ENCODE measurements at regions not wholly inside any gene's neighbourhood (a gene's known extent, or its start where the extent isn't known, plus 50 kb on each side); places are given as distances from the start of the nearest gene placed in this dataset.

DNA sequence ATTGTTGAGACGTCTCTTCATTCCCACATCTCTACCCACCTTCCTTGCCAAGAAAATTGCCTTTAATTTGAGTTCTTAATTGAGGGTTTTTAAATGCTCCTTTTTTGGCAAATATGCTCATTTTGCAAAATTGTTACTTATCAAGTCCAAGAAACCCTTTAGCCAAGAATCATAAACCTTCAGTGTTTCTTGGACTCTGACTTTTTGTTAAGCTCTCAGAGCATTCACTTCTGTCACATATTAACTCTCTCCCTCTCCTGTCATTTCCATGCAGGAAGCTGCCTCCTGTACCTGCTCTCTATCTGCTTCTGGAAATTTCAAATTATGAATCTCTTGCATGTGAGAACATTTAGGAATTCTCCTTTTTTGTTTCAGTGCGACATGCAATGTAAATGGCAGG, 100.0 kb upstream of the PIEZO2 start:
- intact Hi-C loops (cut with micrococcal nuclease), result no loop called here
- no peak for DNase-seq (ENCODE audit: low spot score)
- H3K27ac Mint-ChIP-seq, result no peak overlapping the region

DNA sequence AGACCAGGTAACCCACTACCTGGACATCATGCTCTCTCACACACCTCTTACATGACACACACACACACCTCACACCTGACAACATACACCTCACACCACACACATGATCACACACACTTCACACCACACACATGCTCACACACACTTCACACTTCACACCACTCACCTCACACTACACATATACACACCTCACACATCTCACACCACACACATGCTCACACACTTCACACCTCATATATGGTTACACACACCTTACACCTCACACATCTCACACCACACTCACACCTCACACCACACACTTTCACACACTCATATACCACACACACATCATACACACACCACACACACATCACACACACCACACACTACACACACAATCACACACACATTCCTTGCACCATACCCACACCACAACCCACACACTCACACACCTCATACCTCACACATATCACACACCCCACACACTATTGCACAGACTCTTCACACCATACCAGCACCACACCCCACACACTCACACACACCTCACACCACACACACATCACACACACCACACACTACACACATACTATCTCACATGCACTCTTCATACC, 98.1 kb upstream of the PIEZO2 start:
- Mint-ChIP-seq H3K27ac (no peak overlapping the region), H3K4me3 (no peak overlapping the region), H3K36me3 (ENCODE audit: low read depth) (no peaks in the 10 kb centered on the region), H3K4me1 (ENCODE audit: low read depth) (no peaks in the 10 kb centered on the region), H3K27me3 (ENCODE audit: insufficient read depth) (no peaks in the 10 kb centered on the region), H3K9me3 (peaks cover 3% of the 10 kb centered on the region)
- no peak for DNase-seq (ENCODE audit: low spot score)
- intact Hi-C loops (cut with micrococcal nuclease), result no loop called here

More for the DNA sequence above, 100.0 kb upstream of the PIEZO2 start:
- H3K4me3 Mint-ChIP-seq, result no peak overlapping the region
- H3K27me3 Mint-ChIP-seq (ENCODE audit: insufficient read depth), result no peaks in the 10 kb centered on the region
- H3K4me1 Mint-ChIP-seq (ENCODE audit: low read depth), result no peaks in the 10 kb centered on the region
- no peaks in the 10 kb centered on the region for H3K36me3 Mint-ChIP-seq (ENCODE audit: low read depth)
- H3K9me3 Mint-ChIP-seq, result peaks cover 3% of the 10 kb centered on the region

DNA sequence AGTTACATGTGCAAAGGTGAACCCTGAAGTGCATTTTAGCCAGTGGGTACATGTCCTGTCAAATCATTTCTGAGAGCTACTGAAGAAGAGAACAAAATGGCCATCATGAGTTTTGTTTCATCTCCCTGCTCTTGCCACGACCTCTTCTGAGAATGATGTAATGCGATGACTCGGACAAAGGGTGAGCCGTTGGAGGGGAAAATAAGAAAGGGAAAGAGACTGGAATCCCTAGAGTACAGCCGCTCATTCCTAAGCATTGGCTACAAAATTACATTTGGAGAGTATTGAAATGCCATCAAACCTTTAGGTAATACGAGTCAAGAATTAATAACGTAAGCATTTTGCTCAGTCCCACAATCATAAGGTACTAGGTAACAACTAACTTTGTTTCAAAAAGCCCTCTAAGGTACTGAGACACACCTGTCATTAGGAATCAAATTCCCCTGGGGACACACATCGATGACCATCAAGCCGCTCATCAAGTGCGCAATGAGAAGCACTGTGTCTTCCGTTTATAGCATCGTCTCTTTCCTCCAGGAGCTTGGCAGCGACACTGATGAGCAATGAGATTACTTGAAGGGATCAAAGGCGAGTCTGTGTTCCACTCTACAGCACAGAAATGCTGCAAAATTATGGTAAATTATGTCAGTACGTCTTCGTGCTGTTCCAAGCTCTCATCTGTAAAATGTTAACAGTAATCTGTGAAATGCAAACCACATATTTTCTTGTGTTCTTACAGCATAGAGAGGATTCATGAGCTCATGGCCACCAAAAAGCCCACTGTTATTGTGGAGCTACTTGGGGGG, 97.3 kb upstream of the PIEZO2 start:
- Mint-ChIP-seq H3K36me3 (ENCODE audit: low read depth) (no peaks in the 10 kb centered on the region), H3K4me1 (ENCODE audit: low read depth) (no peaks in the 10 kb centered on the region), H3K27me3 (ENCODE audit: insufficient read depth) (no peaks in the 10 kb centered on the region)

DNA sequence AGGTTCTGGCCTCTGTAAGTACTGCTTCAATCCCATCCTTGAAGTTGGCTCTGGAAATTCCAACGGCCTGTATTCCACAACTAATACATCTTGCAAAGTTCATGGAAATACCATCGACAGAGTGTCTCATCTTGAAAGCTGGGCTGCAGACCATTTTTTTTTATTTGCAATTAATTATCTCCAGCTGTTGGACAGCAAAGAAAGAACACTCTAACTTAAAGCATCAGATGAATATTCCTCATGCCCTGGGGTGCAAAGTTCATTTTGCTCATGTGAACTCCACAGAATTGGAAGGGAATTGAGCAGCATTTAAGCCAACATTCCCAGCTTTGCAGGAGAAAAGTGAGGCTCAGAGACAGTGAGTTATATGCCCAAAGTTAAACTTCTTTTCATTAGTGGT, 96.5 kb upstream of the PIEZO2 start:
- H3K4me1 Mint-ChIP-seq (ENCODE audit: low read depth), result no peaks in the 10 kb centered on the region
- intact Hi-C loops (cut with micrococcal nuclease), result no loop called here

More for the DNA sequence above, 97.3 kb upstream of the PIEZO2 start:
- no peak for DNase-seq (ENCODE audit: low spot score)
- H3K9me3 Mint-ChIP-seq, result no peaks in the 10 kb centered on the region
- no peak overlapping the region for H3K4me3 Mint-ChIP-seq
- intact Hi-C loops (cut with micrococcal nuclease), result no loop called here
- no peak overlapping the region for H3K27ac Mint-ChIP-seq

DNA sequence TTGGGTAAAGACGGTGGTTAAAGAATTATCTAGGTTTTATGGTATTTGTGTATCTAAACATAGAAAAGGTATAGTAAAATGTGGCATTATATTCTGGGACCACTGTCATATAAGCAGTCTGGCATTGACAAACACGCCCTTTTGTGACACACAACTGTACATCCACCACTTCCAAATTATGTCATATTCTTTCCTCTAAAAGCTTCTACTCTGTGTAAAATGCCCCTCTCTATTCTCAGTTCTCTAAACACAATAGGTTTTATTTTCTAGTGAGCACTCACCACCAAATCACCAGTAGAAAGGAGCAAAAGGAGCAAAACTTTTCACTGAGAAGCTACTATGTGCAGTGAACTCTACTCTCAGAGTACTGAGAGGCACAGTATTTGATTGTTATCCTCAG, 88.1 kb upstream of the PIEZO2 start:
- H3K4me3 Mint-ChIP-seq, result no peak overlapping the region
- H3K27ac Mint-ChIP-seq, result no peak overlapping the region
- no peaks in the 10 kb centered on the region for H3K9me3 Mint-ChIP-seq
- no peaks in the 10 kb centered on the region for H3K27me3 Mint-ChIP-seq (ENCODE audit: insufficient read depth)
- H3K36me3 Mint-ChIP-seq (ENCODE audit: low read depth), result no peaks in the 10 kb centered on the region
- intact Hi-C loops (cut with micrococcal nuclease), result loop anchor here (10.0 kb wide), 1 partner anchor 763 kb away; no protein-coding TSS in a partner anchor
- H3K4me1 Mint-ChIP-seq (ENCODE audit: low read depth), result no peaks in the 10 kb centered on the region
- DNase-seq (ENCODE audit: low spot score), result no peak

More for the DNA sequence above, 96.5 kb upstream of the PIEZO2 start:
- no peak for DNase-seq (ENCODE audit: low spot score)
- Mint-ChIP-seq H3K27me3 (ENCODE audit: insufficient read depth) (no peaks in the 10 kb centered on the region), H3K27ac (no peak overlapping the region), H3K9me3 (no peaks in the 10 kb centered on the region), H3K4me3 (no peak overlapping the region), H3K36me3 (ENCODE audit: low read depth) (no peaks in the 10 kb centered on the region)

DNA sequence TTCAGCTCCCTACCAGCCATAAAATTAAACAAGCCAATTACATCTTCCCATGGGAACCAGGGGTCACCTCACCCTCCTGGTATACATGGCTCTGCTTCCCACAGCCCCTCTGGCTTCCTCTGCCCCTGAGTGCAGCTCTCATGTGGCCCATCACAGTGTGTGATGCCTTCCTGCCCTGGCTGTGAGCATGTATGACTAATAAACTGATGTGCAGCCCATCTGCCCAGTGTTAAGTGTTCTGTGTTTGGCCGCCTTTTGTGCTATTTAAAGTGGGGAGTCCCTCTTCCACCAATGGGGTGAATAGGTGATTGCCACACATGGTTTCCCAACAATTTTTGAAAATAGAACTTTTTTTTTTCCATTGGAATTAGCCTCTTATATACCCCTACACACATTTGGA, 87.7 kb upstream of the PIEZO2 start:
- Mint-ChIP-seq H3K36me3 (ENCODE audit: low read depth) (no peaks in the 10 kb centered on the region), H3K9me3 (no peaks in the 10 kb centered on the region), H3K27ac (no peak overlapping the region), H3K27me3 (ENCODE audit: insufficient read depth) (no peaks in the 10 kb centered on the region), H3K4me1 (ENCODE audit: low read depth) (no peaks in the 10 kb centered on the region), H3K4me3 (no peak overlapping the region)
- intact Hi-C loops (cut with micrococcal nuclease), result loop anchor here (10.0 kb wide), 1 partner anchor 762 kb away; no protein-coding TSS in a partner anchor
- DNase-seq (ENCODE audit: low spot score), result no peak

DNA sequence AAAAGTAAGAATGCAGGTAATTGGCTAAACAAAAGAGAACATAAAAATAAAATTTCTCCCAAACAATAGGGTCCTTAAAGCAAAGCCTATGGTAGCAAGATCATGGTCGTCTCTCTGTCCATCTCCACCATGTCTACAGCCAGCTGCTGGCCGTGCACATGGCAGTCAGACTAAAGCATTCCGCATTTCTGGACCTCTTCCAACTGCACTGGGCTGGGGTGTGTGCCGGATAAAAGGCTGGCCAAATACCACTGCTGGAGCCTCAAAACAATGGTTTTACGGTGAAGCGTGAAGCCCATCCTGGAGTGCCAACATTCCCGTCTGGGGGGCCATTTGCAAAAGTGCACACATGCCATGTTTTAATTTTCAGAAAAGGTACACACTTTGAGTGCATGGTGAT, 74.8 kb upstream of the PIEZO2 start:
- H3K27ac Mint-ChIP-seq, result no peak overlapping the region
- no peaks in the 10 kb centered on the region for H3K36me3 Mint-ChIP-seq (ENCODE audit: low read depth)
- intact Hi-C loops (cut with micrococcal nuclease), result no loop called here
- H3K9me3 Mint-ChIP-seq, result no peaks in the 10 kb centered on the region
- H3K27me3 Mint-ChIP-seq (ENCODE audit: insufficient read depth), result no peaks in the 10 kb centered on the region
- H3K4me3 Mint-ChIP-seq, result no peak overlapping the region
- no peaks in the 10 kb centered on the region for H3K4me1 Mint-ChIP-seq (ENCODE audit: low read depth)
- DNase-seq (ENCODE audit: low spot score), result no peak

DNA sequence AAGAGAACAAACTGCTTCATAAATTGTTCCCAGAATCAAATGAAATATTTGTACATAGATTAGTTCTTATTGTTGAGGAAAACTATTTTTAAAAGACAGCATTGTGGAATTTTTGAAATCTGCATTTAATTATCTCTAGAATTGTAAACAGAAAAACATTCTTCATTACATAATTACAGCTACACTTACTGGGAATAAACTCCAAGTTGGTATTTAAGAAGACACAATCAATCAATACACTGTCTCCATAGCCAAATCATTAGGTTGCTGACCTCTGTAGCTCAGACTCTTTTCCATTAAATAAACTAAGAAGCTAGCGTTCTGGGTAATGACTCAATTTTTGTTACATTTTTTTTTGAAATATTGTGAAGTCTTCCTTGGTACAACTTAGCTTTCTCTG, 70.2 kb upstream of the PIEZO2 start:
- DNase-seq (ENCODE audit: low spot score), result no peak
- Mint-ChIP-seq H3K9me3 (no peaks in the 10 kb centered on the region), H3K36me3 (ENCODE audit: low read depth) (no peaks in the 10 kb centered on the region), H3K27ac (no peak overlapping the region), H3K27me3 (ENCODE audit: insufficient read depth) (no peaks in the 10 kb centered on the region), H3K4me3 (no peak overlapping the region), H3K4me1 (ENCODE audit: low read depth) (no peaks in the 10 kb centered on the region)
- intact Hi-C loops (cut with micrococcal nuclease), result no loop called here

DNA sequence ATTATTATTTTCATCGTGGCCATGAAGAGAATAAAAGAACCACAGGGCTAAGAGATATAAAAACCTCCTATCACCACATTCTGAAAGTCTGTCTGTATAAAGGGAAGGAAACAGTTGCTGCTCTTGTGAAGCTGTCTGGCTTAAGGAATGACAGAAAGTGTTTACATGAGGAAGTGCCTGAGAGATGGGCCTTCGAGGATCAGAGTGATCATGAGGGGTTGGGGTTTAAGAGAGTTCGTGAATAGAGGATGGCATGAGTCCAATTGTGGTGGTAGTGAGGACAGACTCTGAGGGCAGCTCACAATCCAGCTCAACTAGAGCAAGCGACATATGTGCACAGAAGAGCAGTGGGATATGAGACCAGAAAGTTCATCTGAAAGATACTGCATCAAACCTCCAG, 65.8 kb upstream of the PIEZO2 start:
- intact Hi-C loops (cut with micrococcal nuclease), result no loop called here
- Mint-ChIP-seq H3K4me3 (no peak overlapping the region), H3K27me3 (ENCODE audit: insufficient read depth) (no peaks in the 10 kb centered on the region), H3K9me3 (no peaks in the 10 kb centered on the region), H3K4me1 (ENCODE audit: low read depth) (no peaks in the 10 kb centered on the region), H3K36me3 (ENCODE audit: low read depth) (no peaks in the 10 kb centered on the region), H3K27ac (no peak overlapping the region)
- no peak for DNase-seq (ENCODE audit: low spot score)

DNA sequence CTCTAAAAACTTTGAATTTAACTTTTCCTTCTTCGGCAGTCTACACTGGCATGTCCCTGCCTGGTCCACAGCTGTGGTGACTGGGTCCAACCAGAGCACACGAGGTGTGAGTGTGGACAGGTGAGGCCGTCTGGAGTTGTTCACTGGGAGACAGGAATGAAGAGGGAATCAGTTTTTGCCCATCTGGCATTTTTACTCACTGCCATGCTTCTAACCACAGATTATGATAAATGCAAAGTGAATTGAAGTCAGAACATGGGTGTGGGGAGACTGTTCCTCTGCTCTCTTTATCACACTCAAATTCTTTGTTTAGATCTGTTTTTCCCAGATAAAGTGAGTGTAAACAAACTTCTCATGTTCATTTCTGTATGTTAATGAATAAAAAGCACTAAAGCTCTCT, 54.7 kb upstream of the PIEZO2 start:
- Mint-ChIP-seq H3K27ac (no peak overlapping the region), H3K4me3 (no peak overlapping the region), H3K9me3 (no peaks in the 10 kb centered on the region), H3K27me3 (ENCODE audit: insufficient read depth) (peaks cover 1% of the 10 kb centered on the region), H3K36me3 (ENCODE audit: low read depth) (no peaks in the 10 kb centered on the region), H3K4me1 (ENCODE audit: low read depth) (no peaks in the 10 kb centered on the region)
- DNase-seq (ENCODE audit: low spot score), result no peak
- intact Hi-C loops (cut with micrococcal nuclease), result no loop called here

DNA sequence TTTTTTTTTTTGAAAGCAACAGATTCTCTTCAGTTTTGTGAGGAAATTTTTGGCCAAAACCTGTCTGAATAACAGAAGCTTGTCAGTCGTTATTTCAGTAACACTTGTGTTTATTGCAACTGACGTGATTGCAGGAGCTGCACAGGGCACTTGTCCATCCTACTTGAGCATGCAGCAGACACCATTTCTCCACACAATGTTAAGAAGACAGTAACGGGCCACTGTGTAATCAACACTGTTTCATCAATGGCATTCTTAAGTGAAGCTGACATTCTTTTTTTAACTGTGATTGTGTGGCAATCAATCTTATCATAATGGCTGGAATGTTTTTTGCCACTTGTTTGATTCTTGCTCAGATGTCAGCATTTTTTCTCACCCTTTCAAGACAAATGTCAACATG, 50.1 kb upstream of the PIEZO2 start:
- Mint-ChIP-seq H3K4me1 (ENCODE audit: low read depth) (no peaks in the 10 kb centered on the region), H3K9me3 (no peaks in the 10 kb centered on the region), H3K36me3 (ENCODE audit: low read depth) (no peaks in the 10 kb centered on the region), H3K27me3 (ENCODE audit: insufficient read depth) (peaks cover 2% of the 10 kb centered on the region), H3K4me3 (no peak overlapping the region), H3K27ac (no peak overlapping the region)
- intact Hi-C loops (cut with micrococcal nuclease), result no loop called here
- DNase-seq (ENCODE audit: low spot score), result no peak
